GM21447 (cell line): ENCODE measurements at regions not wholly inside any gene's neighbourhood (a gene's known extent, or its start where the extent isn't known, plus 50 kb on each side); places are given as distances from the start of the nearest gene placed in this dataset.

Experiments used
- ATAC-seq: cut with Tn5 transposase; IDR thresholded peaks from one replicate; pipeline ENCODE4 v1.9.1; 2021; ENCODE audit not compliant: unreplicated experiment

DNA sequence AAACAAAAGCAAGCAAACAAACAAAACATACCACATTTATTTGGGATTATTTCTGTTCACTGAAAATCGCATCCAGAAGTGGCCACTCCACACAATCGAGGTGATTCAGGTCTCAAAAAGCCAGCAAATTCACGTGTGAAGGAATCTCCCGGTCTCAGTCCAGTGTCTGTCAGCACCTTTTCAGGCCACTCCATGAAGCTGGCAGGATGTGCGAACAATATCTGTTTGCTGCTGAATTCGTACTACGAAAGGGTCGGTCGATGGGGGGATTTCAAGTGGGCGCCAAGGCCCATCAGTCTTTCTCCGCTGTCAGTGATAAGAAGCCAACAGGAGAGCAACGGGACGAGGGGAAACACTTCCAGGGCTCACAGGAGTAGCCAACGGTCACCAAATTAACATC, 505.1 kb downstream of the IRX1 start:
- ATAC-seq, result no peak

DNA sequence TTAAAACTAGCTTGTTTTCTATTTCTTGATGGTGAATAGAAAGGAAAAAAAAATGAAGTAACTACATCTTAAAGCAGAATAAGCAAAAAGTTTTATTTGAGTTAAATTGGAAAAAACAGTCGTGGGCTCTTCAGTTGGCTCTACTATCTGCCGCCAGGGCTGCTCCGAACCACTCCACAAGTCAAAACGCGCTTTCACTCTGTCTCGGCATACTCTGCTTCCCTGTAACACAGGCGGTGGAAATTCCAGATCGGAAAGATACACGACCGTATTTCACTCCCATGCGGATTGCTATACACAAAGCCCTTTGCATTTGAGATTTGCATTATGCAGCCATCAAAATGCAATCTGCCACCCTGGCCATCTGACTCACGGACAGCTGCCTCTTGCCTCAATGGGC, 505.6 kb downstream of the IRX1 start:
- ATAC-seq, result no peak

DNA sequence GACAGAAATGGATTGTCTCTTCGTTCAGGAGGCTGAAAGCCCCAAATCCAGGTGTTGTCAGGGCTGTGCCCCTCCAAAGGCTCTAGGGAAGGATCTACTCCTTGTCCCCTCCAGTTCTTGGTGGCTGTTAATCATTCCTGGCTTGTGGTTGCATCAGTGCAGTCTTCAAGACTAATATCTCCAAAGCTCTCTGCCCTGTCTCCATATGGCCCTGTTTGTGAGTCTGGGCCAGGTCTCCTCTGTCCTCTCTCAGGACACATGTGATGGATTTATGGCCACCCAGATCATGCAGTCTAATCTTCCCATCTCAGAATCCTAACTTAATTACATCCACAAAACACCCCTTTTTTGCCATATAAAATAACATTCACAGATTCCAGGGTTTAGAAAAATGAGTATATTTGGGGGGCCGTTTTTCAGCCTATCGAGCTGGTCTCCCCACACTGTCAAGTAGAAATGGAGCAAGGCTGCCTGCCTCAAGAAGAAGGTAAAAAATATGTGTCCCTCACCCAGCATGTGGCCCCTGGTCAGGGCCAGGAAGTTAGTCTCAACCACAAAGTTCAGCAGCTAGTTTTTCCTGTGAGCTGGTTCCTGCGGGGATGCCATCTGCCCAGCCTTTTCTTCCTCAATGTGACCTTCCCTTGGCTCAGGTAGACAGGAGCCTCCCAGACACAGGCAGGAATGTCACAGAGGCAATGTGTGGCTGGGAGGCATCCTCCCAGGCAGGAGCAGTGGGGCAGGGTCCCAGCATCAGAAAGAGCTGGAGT, 509.4 kb downstream of the IRX1 start:
- no peak for ATAC-seq

DNA sequence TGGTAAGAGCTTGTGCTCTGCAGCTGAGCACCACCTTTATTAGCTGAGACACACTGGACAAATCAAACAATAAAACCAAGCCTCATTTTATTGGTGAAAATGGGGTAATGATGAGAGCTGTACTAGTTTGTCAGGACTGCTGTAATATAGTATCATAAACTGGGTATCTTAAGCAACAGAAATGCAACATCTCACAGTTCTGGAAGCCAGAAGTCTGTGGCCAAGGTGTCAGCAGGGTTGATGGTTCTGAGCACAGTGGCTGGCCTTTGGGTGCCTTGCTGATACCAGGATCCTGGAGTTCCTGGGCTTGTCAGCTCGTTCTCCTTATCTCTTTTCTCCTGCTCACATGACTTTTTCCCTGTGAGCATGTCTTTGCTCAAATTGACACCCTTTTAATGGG, 513.1 kb downstream of the IRX1 start:
- no peak for ATAC-seq

DNA sequence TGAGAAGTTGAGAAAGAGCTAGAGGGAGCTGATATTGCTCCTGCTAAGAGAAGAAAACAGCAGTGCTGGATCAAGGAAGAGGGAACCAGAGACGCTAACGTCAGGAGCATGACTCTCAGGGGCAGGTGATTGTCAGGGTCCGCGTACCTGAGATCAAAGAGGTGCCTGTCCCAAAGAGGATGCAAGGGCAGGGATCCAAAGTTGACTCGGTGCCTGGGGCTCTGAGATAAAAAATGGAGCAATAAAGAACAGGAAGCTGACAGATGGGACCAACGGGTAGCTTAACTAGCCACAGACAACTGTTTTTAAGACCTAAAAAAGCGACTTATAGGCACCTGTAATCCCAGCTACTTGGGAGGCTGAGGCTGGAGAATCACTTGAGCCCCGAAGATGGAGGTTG, 517.8 kb downstream of the IRX1 start:
- no peak for ATAC-seq

DNA sequence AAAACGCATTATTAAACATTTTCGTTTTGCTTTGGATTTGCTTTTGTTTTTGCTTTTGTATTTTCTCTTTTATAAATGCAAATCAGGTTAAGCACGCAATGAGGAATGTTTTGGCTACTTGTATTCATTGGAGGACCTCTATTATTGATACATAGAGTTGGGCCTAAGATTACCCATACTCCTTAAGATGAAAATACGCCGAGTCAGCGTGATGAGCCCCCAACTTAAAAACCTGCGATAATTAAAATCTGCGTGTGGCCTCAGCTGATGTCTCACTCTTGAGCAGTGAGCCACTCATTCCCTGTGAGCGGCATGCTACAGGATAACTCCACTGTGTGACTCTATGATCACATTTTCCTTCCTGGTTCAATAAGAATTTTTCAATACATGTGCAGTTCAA, 518.3 kb downstream of the IRX1 start:
- no peak for ATAC-seq

DNA sequence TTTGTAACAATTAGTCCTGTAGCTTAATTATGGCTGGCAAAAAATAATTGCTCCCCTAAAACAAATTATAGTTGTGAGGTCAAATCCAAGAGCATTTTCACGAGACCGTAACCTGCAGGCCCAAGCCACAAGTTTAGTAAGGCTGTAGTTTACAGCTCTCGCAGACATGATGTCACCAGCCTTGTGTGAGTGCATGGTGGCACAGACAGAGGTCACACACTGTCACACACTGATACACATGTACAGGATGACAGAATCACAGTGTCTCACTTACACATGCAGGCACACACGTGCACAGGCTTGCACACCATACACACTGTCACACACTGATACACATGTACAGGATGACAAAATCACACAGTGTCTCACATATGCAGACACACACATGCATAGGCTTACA, 518.8 kb downstream of the IRX1 start:
- ATAC-seq, result no peak

DNA sequence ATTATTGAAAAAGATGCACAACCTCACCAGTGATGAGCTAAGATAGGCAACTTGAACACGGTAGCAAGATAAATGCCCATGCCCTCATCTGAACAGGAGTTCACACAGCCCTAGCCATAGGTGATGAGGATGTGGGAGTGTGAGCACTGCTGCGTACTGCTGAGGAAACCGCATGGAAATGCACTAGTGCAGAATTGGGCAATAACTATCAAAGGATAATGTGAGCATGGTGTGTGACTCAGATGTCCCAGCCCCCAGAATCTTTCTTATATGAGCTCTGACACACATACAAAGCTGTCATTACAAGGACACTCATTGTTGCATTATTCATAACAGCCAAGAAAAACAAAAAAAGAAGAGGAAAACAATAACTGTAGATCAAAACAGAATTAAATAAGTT, 521.2 kb downstream of the IRX1 start:
- no peak for ATAC-seq

DNA sequence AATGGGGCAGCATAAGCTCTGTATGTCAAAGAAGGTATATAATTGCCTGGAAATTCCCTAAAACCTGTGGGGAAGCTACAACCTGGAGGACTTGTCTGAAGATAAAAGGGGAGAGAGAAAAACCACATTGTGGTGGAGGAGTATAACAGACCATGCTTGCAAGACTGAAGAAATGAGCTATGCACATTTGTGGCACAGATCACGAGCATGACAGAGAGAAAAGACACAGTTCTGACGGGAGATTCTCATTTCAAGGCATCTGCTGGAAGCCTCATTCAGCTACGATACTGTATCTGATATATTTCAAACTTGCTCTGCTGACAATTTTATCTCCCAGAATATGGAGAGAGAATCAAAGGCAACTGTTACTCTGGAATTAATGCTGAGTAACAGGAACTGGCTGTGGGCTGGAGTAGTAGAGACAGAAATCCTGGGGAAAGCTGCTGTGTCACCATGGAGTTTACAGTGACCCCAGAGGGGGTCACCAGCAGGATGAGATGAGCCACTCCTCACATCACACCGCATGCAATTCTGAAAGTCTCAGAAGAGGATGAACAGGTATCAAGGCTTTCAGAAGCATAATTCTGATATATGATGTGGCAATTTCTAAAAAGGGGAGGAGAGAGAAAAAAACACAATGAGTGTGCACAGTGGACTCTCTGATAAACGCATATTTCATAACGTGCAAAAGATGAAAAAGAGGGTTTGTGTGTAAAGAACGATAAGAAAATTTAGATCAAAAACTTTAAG, 528.8 kb downstream of the IRX1 start:
- ATAC-seq, result no peak

DNA sequence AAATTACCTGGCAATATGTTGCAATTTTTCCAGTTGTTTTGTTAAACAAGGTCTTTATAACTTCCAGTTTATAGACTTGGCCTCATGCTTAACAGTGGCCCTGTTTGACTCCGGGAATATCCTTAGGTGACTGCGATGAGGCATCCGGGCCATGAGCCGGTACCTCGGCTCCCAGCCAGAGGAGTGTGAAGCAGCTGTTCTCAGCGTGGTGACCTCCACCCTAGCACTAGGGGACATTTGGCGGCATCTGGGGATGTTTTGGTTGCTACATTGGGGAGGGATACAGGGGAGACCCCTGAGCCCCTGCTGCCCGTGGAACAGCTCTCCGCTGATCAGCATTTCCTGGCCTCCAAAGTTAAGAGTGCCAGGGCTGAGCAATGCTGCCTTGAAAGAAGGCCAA, 533.4 kb downstream of the IRX1 start:
- no peak for ATAC-seq

DNA sequence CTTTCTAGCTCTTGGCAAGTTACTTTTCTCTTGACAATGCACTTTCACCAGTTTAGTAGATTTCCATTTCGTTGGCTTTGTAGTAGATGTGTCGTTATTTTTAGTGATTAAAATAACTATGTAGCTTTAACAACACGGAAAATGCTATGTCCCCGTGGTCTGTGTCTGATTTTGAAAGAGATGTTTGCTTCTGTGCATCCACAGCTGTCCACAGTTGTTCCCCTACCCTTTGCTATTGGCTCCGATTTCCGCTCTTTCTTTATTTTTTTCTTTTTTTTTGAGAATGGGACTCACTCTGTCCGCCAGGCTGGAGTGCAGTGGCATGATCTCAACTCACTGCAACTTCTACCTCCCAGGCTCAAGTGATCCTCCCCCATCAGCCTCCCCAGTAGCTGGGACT, 533.9 kb downstream of the IRX1 start:
- ATAC-seq, result no peak

DNA sequence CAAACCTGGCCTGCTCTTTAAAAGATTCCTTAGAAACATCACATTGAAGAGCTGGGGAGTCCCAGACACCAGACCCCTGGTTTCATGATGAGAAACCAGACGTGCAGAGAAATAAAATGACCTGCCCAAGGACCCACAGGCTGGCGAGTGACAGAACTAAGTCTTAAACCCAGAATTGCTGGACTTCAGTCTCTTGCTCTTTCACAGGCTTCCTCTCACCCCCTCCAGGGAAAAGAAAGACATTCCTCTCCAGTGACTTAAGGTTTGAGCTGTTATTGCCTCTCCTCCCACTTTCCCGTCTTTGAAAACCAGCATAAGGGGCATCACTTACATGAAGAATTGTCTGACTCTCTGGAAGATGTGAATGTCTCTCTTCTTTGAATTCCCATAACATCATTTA, 535.2 kb downstream of the IRX1 start:
- no peak for ATAC-seq

DNA sequence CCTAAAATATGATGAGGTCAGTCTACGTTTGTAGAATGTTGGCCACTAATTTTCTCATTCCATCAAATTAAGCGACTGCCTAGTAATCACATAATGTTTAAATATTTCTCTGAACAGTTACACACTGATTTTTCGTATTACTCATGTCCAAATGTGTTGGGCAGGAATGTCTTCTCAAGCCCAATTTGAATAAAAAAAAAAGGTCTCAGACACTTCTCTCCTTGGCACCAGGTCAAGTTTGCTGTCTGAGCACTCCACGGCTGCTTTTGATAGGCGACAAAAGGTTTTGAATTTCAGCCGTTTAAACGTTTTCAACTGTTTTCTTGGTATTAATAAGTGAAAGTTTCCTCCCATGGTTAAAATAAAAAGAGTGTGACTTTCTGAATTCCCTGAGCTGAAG, 542.1 kb downstream of the IRX1 start:
- ATAC-seq, result no peak

DNA sequence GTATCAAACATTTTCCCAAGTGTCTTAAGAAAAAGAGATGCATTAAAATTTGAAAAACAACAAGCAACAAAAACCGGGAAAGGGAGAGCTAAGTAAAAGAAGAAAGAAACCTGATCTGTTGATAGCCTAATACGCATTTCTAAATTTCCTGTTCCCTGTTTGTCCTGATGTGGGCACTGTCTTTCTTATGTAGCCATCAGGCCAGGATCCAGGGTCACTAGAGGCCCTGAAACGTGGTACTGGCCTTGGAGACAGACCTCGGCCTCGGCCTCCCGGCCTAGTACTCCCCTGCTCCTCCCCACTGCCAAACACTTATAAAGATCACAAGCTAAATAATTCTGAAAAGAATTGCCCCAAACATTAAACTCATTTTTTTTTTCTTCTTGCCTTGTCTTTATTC, 547.2 kb downstream of the IRX1 start:
- ATAC-seq, result no peak

DNA sequence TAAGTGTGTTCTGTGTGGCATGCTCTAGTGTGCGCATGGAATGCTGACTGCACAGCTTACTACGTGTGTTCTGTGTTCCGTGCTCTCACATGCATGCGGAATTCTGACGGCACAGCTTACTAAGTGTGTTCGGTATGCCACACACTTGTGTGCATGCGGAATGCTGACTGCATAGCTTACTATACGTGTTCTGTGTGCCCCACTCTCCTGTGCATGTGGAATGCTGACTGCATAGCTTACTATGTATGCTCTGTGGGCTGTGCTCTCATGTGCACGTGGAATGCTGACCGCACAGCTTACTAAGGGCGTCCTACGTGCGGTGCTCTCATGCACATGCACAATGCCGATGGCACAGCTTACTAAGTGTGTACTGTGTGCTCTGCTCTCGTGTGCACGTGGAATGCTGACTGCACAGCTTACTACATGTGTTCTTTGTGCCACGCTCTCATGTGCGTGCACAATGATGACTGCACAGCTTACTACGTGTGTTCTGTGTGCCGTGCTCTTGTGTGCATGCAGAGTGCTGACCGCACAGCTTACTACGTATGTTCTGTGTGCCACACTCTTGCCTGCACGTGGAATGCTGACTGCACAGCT, 548.9 kb downstream of the IRX1 start:
- ATAC-seq, result no peak

DNA sequence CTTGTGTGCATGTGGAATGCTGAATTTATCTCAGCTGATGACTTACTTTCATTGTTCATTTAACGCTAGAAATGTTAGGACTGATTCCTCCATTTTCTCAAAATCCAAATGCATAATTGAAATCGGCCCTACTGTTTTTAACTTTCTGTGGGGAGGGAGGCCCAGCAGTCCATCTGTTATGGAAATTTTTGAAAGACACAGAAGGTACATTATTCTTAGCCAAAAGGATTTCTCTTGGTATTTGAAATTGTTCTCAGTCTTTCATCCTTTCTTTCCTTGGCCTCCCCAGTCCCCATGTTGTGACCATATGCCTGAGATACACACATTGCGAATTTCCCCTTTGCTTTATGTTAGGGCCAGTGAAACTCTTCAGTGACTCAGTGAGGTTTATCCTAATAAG, 549.9 kb downstream of the IRX1 start:
- ATAC-seq, result no peak

DNA sequence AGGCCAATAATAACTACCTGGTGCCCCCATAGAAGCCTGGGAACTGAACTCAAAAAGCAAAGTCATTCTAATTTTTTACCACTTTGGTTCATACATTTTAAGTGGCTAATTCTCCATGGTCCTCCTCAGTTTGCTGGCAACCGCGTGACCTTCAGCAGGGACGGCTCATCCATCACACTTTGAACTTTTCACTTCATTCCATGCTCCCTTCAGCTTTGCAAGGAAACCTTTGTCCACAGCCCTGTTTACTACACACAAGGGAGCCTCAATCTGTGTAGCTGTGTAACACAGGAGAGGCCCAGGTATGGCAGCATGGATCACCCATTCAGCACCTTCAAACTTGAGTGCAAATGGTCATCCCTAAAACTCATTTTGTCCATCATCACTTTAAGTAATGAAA, 552.4 kb downstream of the IRX1 start:
- no peak for ATAC-seq

DNA sequence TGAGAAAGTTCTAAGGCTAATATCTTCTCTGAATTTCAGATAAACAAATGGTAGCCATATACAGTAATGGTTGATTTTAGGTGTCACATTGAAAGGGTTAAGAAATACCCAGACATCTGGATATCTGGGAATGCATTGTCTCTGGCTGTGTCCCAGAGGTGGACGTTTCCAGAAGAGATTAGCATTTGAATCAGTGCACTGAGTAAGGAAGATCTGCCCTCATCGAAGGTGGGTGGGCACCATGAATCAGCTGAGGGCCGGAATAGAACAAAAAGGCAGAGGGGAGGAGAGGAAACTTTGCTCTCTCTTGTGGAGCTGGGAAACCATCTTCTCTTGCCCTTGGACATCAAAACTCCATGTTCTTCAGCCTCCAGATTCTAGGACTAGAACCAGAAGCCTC, 554.4 kb downstream of the IRX1 start:
- ATAC-seq, result no peak

DNA sequence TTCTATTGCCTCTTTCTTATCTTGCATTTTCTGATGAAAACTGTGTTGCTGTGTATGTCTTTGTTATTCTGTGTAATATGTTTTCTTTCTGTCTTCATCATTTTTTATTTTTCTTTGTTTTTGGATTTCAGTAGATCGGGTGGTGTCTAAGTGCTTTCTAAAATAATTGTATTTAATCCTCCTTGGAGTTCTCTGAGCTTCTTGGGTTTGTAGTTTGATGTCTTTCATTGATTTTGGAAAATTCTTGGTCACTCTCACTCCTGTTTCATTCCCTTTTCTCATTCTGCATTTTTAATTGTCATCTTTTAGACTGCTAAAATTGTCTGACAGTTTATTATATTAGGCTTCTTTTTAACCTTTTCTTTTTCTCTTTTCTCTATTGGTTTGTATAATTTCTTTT, 560.5 kb downstream of the IRX1 start:
- ATAC-seq, result no peak

DNA sequence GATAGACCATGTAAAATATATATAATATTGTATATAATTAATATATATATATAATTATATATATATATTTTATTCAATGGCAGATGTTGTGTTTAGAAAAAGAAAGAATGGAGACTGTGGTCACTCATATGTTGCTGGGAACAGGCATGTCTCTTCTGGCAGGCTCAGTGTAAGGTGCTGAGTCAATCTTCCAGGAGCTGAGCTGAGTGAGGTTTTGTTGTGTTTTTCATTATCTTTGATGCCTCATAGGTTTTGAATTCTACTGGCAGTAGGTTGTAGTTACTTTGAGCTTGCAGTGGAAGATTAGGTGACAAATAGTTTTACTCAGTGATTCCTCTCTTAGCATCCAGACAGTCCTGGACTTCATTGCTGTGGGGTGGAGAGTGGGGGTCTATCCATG, 561.3 kb downstream of the IRX1 start:
- ATAC-seq, result no peak

DNA sequence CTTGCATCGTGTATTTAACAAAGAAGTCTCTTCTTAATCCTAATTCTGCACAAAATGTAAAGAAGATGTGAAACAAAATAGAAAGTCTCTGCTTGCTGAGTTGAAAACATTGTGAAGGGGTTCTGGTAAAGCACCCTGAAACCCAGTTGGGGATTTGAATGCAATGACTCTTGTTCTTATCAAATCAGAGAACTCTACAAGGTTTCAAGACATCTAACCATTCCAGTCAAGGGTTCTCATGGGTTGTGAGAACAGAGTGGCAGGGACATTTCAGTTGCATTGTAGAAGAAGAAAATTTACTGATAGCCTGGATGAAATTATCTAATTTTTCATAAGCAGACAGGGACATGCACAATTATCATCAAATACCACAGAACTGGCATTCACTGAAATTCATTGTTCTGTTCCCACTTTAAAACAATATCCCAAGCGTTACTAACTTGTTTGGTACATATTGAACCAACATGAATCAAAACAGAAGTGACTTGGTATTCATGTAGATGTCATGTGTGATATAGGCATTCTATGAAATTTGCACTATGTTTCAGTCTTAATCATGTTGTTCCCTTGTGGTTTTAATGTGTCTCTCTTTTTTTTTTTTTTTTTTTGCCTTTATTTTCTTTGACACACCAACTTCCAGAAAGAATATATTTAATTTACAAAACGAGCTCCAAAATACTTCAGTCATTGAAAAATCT, 563.3 kb downstream of the IRX1 start:
- no peak for ATAC-seq

DNA sequence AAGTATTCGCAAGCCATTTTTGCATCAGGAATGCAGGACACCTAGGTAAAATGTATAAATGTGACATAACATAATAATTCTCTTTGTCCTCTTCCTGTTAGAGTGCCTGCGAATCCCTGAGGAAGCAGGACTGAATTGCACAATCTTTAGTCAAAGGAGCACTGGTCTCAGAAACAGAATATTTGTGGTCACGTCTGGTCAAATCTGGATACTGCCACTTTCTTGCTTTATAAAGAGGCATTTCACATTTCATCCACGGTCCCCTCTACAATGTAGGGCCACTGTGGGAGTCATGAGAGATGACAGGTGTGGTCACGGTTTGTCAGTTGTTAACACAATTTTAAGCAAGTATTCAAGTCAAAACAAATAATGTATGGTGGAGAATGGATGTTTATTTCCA, 564.0 kb downstream of the IRX1 start:
- no peak for ATAC-seq
